ENCODE measurements at regions not wholly inside any gene's neighbourhood (a gene's known extent, or its start where the extent isn't known, plus 50 kb on each side); places are given as distances from the start of the nearest gene placed in this dataset.

- no peak for TF ChIP-seq CTCF (conservative IDR thresholded peaks at IDR 0.05; ENCODE audit: low read length)
- TF ChIP-seq EZH2phosphoT487 (IDR thresholded peaks at IDR 0.05; ENCODE audit: borderline replicate concordance, low read depth, low read length) = no peak
Observed at GRCh38 chr6:82521861-82522260, 158.2 kb downstream of the TPBG start.
